ENCODE measurements at regions not wholly inside any gene's neighbourhood (a gene's known extent, or its start where the extent isn't known, plus 50 kb on each side); places are given as distances from the start of the nearest gene placed in this dataset.
A peak's percentile ranks its signal among the peaks of the same experiment; 100 is the strongest.

- no peak for DNase-seq
- intact Hi-C loops (cut with DNase I; ENCODE audit: low total_unique reads), result no loop called here
- Histone ChIP-seq H3K9me3 (peaks cover 0 to 17% (median 5%) of the 10 kb centered on the region in 8 donors), H3K4me1 (no peaks in the 10 kb centered on the region), H3K27me3 (replicated peaks in 1 of 7) (peaks cover 0 to 18% (median 0%) of the 10 kb centered on the region in 7 donors), H3K36me3 (no peaks in the 10 kb centered on the region), H3K27ac (no peak overlapping the region), H3K4me3 (no peak overlapping the region)
- TF ChIP-seq POLR2A (IDR thresholded peaks at IDR 0.05) (no peak), POLR2AphosphoS5 (IDR thresholded peaks at IDR 0.05) (no peak), CTCF (IDR thresholded peaks at IDR 0.05 in 8 of 11, conservative IDR thresholded peaks at IDR 0.05 in 3 of 11) (no peak)
- WGBS, 5 donors, result 68 to 73% (median 70%) methylated on average over 6 of the region's 6 CpGs
Observed at GRCh38 chr9:21694424-21694823, 108.0 kb upstream of the MTAP start.

GRCh38 chr9:21695443-21695842, 107.0 kb upstream of the MTAP start:
- Histone ChIP-seq H3K27me3 (replicated peaks in 1 of 7) (peaks cover 0 to 18% (median 0%) of the 10 kb centered on the region in 7 donors), H3K4me1 (no peaks in the 10 kb centered on the region), H3K9me3 (peaks cover 0 to 17% (median 5%) of the 10 kb centered on the region in 8 donors), H3K36me3 (no peaks in the 10 kb centered on the region), H3K27ac (no peak overlapping the region), H3K4me3 (no peak overlapping the region)
- DNase-seq, result no peak
- 92 to 96% (median 94%) methylated on average over 14 of the region's 14 CpGs for WGBS, 5 donors
- intact Hi-C loops (cut with DNase I; ENCODE audit: low total_unique reads), result no loop called here
- TF ChIP-seq CTCF (IDR thresholded peaks at IDR 0.05 in 8 of 11, conservative IDR thresholded peaks at IDR 0.05 in 3 of 11) (no peak), POLR2AphosphoS5 (IDR thresholded peaks at IDR 0.05) (no peak), POLR2A (IDR thresholded peaks at IDR 0.05) (no peak)

- no peak overlapping the region for H3K4me3 ChIP-seq
- peaks cover 0 to 18% (median 0%) of the 10 kb centered on the region in 7 donors for H3K27me3 ChIP-seq (replicated peaks in 1 of 7)
- H3K9me3 ChIP-seq, result peaks cover 0 to 17% (median 5%) of the 10 kb centered on the region in 8 donors
- H3K4me1 ChIP-seq, result no peaks in the 10 kb centered on the region
- TF ChIP-seq CTCF (IDR thresholded peaks at IDR 0.05 in 8 of 11, conservative IDR thresholded peaks at IDR 0.05 in 3 of 11), result no peak
- TF ChIP-seq POLR2A (IDR thresholded peaks at IDR 0.05), result no peak
- TF ChIP-seq POLR2AphosphoS5 (IDR thresholded peaks at IDR 0.05), result no peak
- H3K27ac ChIP-seq, result no peak overlapping the region
- peak; percentile 69 for DNase-seq
- intact Hi-C loops (cut with DNase I; ENCODE audit: low total_unique reads), result no loop called here
- no peaks in the 10 kb centered on the region for H3K36me3 ChIP-seq
- 90 to 94% (median 93%) methylated on average over 22 to 25 of the region's 25 CpGs for WGBS, 5 donors
Observed at GRCh38 chr9:21695874-21696341, 106.5 kb upstream of the MTAP start.

- intact Hi-C loops (cut with DNase I; ENCODE audit: low total_unique reads), result no loop called here
- Histone ChIP-seq H3K27me3 (replicated peaks in 1 of 7) (peaks cover 0 to 18% (median 0%) of the 10 kb centered on the region in 7 donors), H3K4me1 (no peaks in the 10 kb centered on the region), H3K4me3 (no peak overlapping the region), H3K9me3 (peaks cover 0 to 17% (median 5%) of the 10 kb centered on the region in 8 donors), H3K27ac (no peak overlapping the region), H3K36me3 (no peaks in the 10 kb centered on the region)
- TF ChIP-seq CTCF (IDR thresholded peaks at IDR 0.05 in 8 of 11, conservative IDR thresholded peaks at IDR 0.05 in 3 of 11), result no peak
- no peak for TF ChIP-seq POLR2AphosphoS5 (IDR thresholded peaks at IDR 0.05)
- no peak for TF ChIP-seq POLR2A (IDR thresholded peaks at IDR 0.05)
- DNase-seq, result no peak
- 55 to 77% (median 65%) methylated on average over 28 of the region's 28 CpGs for WGBS, 5 donors
Observed at GRCh38 chr9:21696411-21696871, 106.0 kb upstream of the MTAP start.
